HG03342 (cell line): ENCODE measurements at regions not wholly inside any gene's neighbourhood (a gene's known extent, or its start where the extent isn't known, plus 50 kb on each side); places are given as distances from the start of the nearest gene placed in this dataset.

Source experiments
- ATAC-seq: cut with Tn5 transposase; IDR thresholded peaks from one replicate; pipeline ENCODE4 v1.9.1; 2021; ENCODE audit warnings: mild to moderate bottlenecking, moderate library complexity; ENCODE audit not compliant: unreplicated experiment

DNA sequence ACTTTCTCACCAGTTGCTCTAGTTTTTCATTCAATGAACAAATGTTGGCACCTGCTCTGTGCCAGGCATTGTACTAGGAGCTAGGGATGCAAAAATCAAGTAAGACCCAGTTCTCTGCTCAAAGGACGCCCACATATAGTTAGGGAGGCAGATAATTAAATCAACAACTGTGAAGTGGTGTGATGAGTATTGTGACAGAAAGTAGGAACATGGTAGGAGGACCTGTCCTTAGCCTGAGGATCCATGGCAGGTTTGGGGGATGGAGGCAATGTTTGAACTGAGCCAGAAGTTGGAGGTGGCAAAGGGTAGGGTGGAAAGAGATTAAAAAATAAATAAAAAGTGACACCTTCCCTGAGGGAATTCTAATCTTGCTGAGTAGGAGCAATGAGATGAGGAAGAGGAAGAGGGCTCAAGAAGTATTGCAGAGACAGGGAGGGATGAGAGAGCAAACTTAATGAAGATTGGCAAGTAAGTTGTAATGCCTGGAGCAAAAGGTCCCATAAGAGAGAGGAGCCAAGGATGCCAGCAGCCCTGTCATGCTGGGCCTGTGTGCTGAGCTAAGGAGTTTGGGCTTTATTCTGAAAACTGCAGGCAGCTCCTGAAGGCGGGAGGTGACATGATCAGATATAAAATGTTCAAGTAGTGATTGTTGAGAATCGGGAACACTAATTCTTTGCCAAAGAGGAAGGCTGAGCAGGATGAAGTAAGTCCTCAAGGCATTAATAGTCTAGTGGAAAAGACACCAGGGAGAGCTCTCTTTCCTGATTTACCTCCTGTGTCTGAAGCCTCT, 184.3 kb upstream of the PPP2R3A start:
- ATAC-seq, result no peak

DNA sequence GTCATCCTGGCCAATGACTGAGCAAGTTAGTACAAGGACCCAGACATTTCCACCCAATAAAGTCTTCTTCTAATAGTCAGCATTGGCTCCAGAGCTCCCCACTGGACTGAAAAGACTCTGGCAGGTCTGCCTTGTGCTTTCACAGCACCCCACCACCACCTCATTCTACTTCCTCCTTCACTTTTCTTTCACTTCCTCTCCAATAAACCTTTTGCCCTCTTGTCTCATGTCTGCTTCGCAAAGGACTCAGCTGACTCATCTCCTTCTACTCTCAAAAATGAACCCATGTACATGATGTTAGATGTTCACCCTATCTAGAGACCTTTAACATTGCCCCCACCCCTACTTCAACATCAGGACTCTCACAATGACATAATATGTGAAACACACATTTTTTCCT, 181.0 kb upstream of the PPP2R3A start:
- ATAC-seq, result peak; percentile 94

DNA sequence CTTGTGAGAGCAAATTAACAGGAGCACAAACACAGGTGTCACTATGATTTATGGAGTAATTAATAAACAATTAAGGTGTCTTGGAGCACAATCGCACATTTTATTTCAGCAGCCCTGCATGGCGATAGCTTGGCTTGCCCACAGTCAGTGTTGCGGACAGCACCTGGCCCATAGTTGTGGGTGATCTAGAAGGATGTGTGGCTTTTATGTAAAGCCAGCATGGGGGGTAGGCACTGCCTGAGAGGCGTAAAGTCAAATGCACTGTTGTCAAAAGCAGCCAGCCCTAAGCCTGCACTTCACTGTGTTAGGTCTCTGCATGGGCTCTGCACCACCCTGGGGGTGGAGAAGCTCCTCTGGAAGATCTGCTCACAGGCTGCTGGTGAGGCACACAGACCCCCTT, 177.4 kb upstream of the PPP2R3A start:
- no peak for ATAC-seq

DNA sequence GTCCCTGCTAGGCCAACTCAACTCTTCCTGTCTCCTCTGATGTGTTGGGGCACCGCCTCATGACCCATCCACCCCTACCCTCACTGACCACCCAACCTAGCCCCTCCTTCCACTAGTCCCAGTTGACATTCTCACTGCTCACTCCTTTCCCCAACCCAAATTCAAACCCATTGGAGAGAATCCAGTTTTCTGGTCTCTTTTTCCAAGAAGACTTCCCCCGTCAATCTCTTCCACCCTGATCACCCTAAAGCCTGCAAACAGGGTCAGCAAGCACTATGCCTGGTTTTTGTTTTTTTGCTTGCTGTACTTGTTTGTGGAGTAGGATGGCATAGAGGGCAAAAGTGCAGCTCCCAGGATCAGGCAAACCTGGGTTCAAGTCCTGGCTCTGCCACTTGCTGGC, 176.6 kb upstream of the PPP2R3A start:
- ATAC-seq, result no peak

DNA sequence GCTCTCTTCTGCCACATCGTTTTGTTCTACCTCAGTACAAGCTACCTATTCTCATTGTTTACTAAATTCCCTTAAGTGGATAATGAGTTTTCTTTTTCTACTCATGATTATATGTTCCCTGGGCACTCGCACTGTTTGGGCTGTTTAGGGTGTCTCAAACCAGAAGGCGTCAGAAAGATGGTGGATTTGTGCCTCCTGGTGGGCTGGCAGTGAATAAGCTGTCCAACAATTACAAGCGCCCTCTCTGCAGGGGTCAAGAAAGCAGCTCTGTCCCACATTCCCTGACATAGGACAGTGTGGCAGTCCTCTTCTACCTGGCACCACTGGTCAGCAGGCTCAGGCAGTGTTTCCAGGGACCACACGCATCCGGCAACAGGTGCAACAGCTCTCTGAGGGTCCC, 173.4 kb upstream of the PPP2R3A start:
- ATAC-seq, result no peak

DNA sequence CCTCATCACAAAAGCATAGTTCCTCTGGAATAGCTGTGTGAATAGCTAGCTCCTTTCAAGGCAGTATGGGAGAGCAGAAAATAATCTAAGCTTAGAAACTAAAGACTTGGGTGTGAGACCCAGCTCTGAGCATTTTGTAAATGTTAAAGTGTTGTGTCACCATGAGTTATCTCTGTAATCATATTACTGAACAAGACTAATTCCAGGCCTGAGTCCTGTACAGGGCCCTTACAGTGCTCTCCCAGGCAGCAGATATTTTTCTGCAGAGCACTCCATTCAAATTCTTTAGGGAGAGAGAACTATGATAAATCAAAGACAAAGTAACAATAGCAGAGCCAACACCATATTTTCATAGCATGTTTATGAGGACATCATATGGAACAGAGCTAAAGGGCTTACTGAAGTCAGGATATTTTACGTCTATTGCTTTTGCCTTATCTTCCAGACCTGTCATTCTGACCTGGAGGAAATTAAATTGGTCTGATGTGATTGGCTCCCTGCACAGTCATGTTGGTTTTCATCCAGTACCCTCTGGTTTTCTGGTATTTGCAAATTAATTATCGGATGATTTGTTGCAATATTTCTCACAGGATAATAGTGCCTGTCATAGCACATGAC, 172.6 kb upstream of the PPP2R3A start:
- ATAC-seq, result no peak

DNA sequence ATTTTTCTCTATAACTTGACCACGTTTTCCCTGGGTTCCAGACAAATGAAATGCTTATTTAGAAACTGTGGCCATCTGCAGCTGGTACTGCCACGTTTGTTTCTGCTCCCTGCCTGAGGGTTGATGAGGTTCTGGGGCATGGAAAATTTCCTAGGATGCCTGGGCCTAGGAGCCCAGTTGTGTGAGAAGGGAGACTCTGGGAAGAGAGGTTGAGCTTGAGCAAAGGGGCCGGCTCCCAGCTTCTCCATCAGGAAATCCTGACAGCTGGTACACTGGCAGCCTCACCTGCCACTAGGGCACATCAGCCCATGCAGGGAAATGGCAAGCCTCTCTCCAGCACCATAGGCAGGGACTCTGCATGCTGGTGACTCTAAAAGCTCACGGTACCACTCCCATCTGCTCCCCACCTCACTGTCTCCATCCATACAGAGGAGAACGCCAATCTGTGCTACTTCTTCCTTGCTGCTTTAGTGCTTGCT, 165.4 kb upstream of the PPP2R3A start:
- no peak for ATAC-seq

DNA sequence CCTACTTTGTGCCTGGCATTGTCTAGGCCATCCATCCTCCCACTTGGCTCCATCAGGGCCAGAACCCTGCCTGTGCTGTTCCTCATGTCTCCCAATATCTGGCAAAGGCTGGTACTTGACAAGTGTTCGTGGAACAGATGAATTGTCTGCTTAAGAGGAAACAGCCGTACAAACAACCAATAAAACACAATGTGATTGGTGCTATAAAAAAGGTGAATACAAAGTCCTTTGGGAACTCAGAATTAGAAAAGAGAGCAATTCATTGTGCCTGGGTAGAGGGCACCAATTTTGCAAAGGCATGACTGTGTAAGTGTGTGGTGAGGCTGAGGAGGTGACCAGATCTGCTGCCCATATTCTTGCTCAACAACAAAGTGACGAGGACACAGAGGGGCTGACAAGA, 164.5 kb upstream of the PPP2R3A start:
- ATAC-seq, result no peak

DNA sequence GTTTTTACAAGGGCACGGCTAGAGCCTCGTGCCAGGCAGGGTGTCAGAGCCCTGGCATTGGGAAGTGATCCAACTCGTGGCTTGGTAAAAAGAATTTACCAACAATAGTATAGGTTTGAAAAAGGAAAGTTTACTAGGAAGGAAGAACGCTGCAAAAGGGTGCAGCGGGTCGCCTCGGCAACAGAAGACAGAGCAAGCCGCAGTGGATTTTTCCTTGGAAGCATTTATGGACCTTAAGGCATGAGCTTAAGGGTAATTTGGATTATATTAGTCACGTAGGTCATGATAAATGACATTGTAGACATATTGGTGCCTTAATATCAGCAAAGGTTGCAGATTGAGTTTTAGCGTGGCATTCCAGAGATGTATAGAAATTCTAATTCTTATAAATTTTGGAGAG, 163.4 kb upstream of the PPP2R3A start:
- no peak for ATAC-seq

DNA sequence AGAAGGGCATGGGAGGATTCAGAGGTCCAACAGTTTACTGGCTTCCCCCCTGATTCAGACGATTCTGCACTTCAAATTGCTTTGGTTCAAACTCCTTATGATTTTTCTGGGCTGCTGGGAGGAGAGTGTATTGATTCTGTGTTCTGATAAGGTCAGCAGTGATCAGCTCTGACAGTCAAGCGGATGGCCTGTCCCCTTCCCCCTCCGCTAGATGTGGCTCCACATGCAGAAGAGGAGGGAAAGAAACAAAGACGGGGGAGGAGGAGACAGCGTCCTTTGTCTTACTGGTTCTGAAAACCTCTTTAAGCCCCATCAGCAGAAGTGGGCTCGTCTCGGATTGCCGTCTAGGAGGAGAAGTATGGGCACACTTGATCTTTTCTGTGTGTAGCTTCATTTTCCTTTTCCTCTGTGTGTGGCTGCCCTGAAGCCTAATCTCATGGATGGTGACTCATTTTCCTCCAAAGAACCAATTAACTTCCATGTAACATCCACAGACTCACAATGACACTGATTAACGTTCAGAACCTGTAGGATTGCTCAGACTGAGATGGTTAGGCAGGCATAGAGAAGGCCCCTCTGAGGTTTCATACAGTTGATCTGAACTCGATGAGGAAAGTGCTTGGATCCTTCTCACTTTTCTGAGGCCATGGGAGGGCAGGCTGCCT, 162.4 kb upstream of the PPP2R3A start:
- no peak for ATAC-seq

DNA sequence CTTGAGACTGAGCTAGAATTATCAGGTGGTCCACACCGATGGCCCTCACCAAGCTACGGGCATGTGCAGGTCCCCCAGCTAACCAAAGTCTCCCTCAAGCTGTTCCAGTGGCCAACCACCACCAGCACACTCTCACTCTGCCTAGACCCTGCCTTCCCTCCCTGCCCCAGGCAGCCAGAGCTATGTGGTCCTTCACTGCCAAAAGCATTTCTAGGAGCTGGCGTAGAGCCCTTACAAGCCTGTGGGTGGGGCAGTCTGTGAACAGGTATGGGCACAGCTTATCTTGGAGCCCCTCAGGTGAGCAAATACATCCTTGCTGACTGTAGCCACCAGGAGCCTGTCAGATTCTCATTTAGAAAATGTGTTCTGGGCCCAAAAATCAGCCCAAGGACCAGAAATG, 159.8 kb upstream of the PPP2R3A start:
- no peak for ATAC-seq

DNA sequence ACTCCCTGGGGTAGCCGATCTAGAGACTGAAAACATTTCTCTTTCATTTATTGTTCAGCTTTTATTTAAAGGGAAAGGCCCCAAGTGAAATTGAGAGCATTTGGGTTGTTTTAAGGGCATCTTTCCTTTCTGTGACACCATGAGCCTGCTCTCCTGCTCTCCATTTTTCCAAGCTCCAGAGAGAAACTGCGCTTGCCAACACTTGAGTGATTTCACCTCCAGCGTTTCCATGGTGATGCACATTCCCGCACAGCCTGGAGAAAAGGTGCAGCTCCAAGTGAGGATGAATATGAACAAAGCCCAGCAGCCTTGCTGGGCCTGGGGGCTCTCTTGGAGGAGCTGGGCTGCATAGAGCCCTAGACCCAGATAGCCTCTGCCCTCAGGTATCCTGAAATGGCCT, 159.2 kb upstream of the PPP2R3A start:
- ATAC-seq, result no peak

DNA sequence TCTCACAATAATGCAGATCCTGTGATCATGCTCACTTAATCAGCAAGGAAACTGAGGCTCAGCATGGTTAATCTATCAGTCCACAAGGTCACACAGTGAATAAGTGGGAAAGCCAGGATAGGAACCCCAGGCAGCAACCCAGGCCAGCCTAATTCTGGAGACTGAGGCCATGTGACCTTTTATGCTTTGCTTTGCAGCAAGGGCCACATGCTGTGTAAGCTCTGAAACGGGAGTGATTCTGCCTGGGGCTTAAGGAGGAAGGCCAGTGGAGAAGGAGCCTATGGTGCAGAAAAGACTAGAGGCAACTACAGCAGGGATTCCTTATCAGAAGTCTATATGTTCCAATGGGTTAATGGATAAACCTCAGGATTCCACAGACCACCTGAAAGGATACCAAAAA, 157.6 kb upstream of the PPP2R3A start:
- ATAC-seq, result no peak

DNA sequence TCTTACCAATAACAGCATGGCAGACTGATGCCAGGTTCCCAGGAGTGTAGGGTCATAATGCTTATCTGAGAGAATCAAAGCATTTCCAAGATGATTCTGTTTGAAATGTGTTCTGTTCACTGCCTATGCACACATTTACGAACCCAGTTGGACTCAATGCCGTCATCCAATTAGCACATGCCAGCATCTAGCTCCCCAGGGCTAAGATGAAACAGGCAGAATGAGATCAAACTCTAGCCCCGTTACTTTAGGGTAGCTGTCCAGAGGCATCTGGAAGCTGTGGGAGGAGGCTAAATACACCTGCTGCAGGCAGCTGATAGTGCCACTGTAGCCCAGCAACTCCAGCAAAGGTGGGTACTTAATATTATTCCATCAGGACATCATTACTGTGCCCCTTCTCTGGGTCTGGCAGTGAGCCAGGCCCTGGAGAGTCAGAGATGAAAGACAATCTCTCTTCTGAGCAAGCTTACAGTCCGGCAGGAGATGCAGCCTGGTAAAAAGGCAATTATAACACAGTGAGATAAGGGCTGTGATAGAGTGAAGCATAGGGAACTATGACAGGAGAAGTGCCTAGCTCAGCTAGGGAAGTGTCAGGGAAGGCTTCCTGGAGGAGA, 156.4 kb upstream of the PPP2R3A start:
- ATAC-seq, result no peak

DNA sequence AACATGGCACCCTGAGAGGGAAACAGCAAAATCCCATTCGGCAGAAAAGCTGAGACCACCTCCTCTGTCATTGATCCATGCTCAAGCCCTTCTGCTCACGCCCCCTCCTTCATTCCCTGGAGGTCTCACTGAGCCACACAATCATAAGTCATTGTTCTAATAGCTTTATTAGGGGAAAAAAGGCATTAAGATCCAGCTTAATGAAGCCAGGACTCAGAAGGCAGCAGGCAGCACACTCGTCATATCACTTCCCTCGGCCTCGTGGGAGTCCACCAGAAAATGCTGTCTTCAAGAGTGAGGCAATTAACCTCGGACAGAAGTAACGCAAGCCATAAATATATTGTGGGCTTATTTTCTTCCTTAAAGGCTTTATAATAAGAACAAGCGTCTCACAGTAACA, 153.9 kb upstream of the PPP2R3A start:
- no peak for ATAC-seq

DNA sequence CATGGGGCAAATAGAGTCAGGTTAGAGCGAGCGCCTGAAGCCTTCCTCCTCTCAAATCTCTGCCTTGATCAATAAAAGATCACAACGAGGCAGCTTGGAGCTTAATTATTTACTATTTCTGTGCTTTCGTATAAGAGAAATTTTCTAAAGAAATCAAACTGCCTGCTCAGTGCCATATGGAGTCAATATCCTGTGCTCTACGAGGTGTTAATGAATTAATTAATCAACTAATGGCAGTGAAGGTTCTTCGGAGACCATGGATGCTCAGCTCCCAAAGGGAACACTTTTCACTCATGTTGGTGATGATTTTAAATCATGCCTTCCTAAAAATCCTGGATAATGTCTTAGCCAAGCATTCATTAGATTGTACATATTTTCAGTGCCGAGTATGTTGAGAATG, 153.5 kb upstream of the PPP2R3A start:
- no peak for ATAC-seq

DNA sequence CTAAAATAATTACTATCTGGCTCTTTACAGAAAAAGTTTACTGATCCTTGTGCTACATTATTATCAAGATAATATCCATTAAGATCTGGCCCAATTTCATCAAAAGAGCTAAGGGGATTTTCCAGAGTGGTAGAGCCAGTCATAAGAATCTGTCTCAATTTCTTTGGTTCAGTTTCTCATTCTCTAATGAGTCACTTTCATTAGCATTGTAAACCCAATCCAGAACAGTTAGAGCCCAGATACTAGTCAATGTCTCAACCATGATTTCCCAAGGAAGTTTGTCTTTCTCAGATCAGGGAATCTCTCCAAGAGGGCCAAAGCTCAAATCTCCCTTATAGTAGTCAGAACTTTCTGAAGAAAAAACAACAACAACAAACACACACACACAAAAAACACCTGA, 131.1 kb upstream of the PPP2R3A start:
- ATAC-seq, result no peak

DNA sequence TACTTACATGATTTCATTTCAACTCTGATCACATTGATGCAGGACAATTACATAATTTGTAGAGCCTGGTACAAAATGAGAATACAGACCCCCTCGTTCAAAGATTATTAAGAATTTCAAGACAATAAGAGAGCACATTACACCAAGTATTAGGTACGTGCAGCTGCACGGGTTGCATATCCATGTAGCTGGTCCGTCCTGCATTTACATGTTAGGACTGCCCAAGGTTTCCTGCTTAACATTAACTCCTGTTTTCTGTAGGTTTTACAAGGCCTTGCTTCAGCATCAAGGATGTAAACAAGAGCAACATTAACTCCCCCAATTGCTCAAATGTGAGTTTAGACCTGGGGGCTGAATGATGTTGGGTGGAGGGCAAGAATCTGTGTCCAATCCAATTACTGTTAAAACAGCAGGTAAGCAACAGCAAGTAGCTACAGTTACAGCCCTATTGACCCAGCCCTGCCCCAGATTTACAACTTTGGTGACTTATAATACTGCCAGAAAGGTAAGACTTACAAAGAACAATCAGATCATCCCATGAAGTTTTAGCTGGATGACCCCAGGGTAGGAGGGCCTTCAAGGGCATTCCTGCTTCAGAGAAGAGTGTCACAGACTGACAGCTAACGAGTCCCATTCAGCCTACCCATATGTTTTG, 127.4 kb upstream of the PPP2R3A start:
- no peak for ATAC-seq

DNA sequence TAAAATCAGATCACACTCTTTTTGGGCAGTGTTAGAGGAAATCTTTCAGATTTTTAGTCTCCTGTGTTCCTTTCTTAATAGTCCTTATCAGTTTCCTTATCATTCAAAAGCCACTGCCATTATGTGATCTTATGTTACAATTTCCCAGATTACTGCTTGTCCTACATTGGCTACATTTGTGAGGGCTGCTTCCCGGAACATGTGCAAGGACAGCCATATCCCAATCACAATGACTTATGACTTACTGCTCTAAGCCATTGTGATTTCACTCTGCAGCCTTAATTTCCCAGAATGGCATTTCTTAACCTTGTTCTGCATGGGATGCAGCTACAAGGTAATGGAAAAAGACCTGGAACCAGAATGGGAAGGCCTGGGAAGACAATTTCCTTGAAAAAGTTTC, 125.1 kb upstream of the PPP2R3A start:
- no peak for ATAC-seq

DNA sequence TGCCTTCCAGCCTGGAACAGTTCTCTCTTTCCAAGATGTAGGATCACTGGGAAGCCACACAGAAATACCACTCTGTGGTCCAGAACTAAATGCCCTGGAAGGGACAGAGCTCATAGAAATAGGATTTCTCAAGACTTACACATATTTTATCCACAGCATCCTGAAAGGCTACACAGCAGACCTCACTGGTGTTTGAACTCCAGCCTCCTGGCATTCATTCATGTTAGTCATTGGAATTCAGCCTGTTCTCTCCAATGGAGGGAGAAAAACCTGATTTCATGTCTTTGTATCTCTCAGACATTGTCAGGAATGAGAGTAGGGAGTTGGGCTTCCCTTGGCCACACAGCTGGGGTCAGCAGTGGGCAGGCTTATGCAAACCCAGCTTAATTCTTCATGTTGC, 121.1 kb upstream of the PPP2R3A start:
- ATAC-seq, result no peak

DNA sequence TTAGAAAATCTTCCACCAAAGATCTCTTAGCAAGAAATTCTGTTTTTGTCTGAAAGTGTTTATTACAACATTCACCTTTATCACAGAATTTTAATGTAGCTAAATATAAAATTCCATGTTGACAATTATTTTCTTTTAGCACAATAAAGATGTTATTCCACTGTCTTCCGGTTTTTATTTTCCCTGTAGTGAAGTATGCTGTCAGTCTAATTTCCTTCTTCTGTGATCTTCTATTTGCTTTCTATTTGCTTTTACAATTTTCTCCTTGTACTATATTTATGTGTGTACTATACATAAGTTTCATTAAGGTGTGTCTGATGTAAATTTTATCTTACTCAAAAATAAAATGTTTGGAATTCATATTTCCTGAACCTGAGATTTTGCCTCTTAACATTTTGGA, 117.5 kb upstream of the PPP2R3A start:
- no peak for ATAC-seq
